GM19467 (cell line): ENCODE measurements at regions not wholly inside any gene's neighbourhood (a gene's known extent, or its start where the extent isn't known, plus 50 kb on each side); places are given as distances from the start of the nearest gene placed in this dataset.

Experiments used
- ATAC-seq: cut with Tn5 transposase; IDR thresholded peaks from one replicate; pipeline ENCODE4 v1.9.1; 2021; ENCODE audit warnings: mild to moderate bottlenecking, moderate library complexity; ENCODE audit not compliant: unreplicated experiment

GRCh38 chr5:68953875-68954617 is 139.8 kb upstream of the SLC30A5 start:
- no peak for ATAC-seq

GRCh38 chr5:68954618-68954910 is 139.2 kb upstream of the SLC30A5 start:
- no peak for ATAC-seq

- ATAC-seq: no peak
These were observed 136.2 kb upstream of the SLC30A5 start for GRCh38 chr5:68957591-68957990.

GRCh38 chr5:68958428-68958827 is 135.4 kb upstream of the SLC30A5 start:
- no peak for ATAC-seq

- no peak for ATAC-seq
These were observed 133.4 kb upstream of the SLC30A5 start for GRCh38 chr5:68960456-68960855.

GRCh38 chr5:68960961-68961360 is 132.9 kb upstream of the SLC30A5 start:
- no peak for ATAC-seq

GRCh38 chr5:68961762-68962161 is 132.1 kb upstream of the SLC30A5 start:
- no peak for ATAC-seq

GRCh38 chr5:68962757-68963484 is 130.9 kb upstream of the SLC30A5 start:
- ATAC-seq: no peak

GRCh38 chr5:68964679-68965078 is 129.1 kb upstream of the SLC30A5 start:
- no peak for ATAC-seq

- ATAC-seq: no peak
These were observed 127.9 kb upstream of the SLC30A5 start for GRCh38 chr5:68965926-68966325.

- ATAC-seq: no peak
These were observed 127.2 kb upstream of the SLC30A5 start for GRCh38 chr5:68966596-68966995.

GRCh38 chr5:68968429-68968828 is 125.4 kb upstream of the SLC30A5 start:
- no peak for ATAC-seq

GRCh38 chr5:68970617-68971016 is 123.2 kb upstream of the SLC30A5 start:
- ATAC-seq: no peak

GRCh38 chr5:68973696-68974095 is 120.1 kb upstream of the SLC30A5 start:
- ATAC-seq: no peak

- ATAC-seq: no peak
These were observed 110.8 kb upstream of the SLC30A5 start for GRCh38 chr5:68983043-68983442.

GRCh38 chr5:68983959-68984358 is 109.9 kb upstream of the SLC30A5 start:
- ATAC-seq: no peak

GRCh38 chr5:68991279-68992084 is 102.3 kb upstream of the SLC30A5 start:
- ATAC-seq: no peak

- ATAC-seq: no peak
These were observed 99.2 kb upstream of the SLC30A5 start for GRCh38 chr5:68994645-68995044.

- no peak for ATAC-seq
These were observed 97.8 kb upstream of the SLC30A5 start for GRCh38 chr5:68995845-68996545.

GRCh38 chr5:68999181-68999580 is 94.6 kb upstream of the SLC30A5 start:
- no peak for ATAC-seq

GRCh38 chr5:69000216-69000919 is 93.4 kb upstream of the SLC30A5 start:
- ATAC-seq: no peak
